ENCODE measurements at regions not wholly inside any gene's neighbourhood (a gene's known extent, or its start where the extent isn't known, plus 50 kb on each side); places are given as distances from the start of the nearest gene placed in this dataset.

- no peak overlapping the region for H2AFZ ChIP-seq (replicated peaks)
- H3K9me3 Mint-ChIP-seq: no peaks in the 10 kb centered on the region
- no peak overlapping the region for H3K4me3 ChIP-seq
- no peaks in the 10 kb centered on the region for H4K20me1 ChIP-seq (ENCODE audit: low read depth)
- H3K79me2 ChIP-seq (ENCODE audit: low read depth): no peaks in the 10 kb centered on the region
- H3K4me1 Mint-ChIP-seq: no peaks in the 10 kb centered on the region
- TF ChIP-seq, protein P1, sequence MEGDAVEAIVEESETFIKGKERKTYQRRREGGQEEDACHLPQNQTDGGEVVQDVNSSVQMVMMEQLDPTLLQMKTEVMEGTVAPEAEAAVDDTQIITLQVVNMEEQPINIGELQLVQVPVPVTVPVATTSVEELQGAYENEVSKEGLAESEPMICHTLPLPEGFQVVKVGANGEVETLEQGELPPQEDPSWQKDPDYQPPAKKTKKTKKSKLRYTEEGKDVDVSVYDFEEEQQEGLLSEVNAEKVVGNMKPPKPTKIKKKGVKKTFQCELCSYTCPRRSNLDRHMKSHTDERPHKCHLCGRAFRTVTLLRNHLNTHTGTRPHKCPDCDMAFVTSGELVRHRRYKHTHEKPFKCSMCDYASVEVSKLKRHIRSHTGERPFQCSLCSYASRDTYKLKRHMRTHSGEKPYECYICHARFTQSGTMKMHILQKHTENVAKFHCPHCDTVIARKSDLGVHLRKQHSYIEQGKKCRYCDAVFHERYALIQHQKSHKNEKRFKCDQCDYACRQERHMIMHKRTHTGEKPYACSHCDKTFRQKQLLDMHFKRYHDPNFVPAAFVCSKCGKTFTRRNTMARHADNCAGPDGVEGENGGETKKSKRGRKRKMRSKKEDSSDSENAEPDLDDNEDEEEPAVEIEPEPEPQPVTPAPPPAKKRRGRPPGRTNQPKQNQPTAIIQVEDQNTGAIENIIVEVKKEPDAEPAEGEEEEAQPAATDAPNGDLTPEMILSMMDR (IDR thresholded peaks at IDR 0.05): no peak
- TF ChIP-seq EZH2 (IDR thresholded peaks at IDR 0.05): no peak
- TF ChIP-seq EZH2phosphoT487 (IDR thresholded peaks at IDR 0.05): no peak
- peaks cover 1% of the 10 kb centered on the region for H3F3A ChIP-seq (ENCODE audit: low read depth)
- no peak overlapping the region for H3K27ac ChIP-seq
- no peak overlapping the region for H3K4me3 Mint-ChIP-seq
- no peak overlapping the region for H3K27ac Mint-ChIP-seq
- H3K27me3 ChIP-seq: no peaks in the 10 kb centered on the region
- no peak overlapping the region for H3K4me2 ChIP-seq
- H3K36me3 Mint-ChIP-seq: no peaks in the 10 kb centered on the region
- no peaks in the 10 kb centered on the region for H3K9me3 ChIP-seq (ENCODE audit: low read depth)
- no peak for DNase-seq (ENCODE audit: low spot score)
- peaks cover 6% of the 10 kb centered on the region for H3K4me1 ChIP-seq
- H3K36me3 ChIP-seq: no peaks in the 10 kb centered on the region
- no peak overlapping the region for H3K9ac ChIP-seq
- H3K27me3 Mint-ChIP-seq (ENCODE audit: insufficient read depth, low read depth): no peaks in the 10 kb centered on the region
Measured at GRCh38 chr19:30877661-30878113, 471.5 kb downstream of the TSHZ3 start.

GRCh38 chr19:30873691-30874090 lies 475.5 kb downstream of the TSHZ3 start:
- TF ChIP-seq EZH2 (IDR thresholded peaks at IDR 0.05): no peak
- TF ChIP-seq, protein P1 (IDR thresholded peaks at IDR 0.05): no peak
- TF ChIP-seq EZH2phosphoT487 (IDR thresholded peaks at IDR 0.05): no peak
- Histone ChIP-seq H3K79me2 (ENCODE audit: low read depth) (no peaks in the 10 kb centered on the region), H2AFZ (replicated peaks) (no peak overlapping the region), H4K20me1 (ENCODE audit: low read depth) (no peaks in the 10 kb centered on the region), H3K9me3 (ENCODE audit: low read depth) (no peaks in the 10 kb centered on the region), H3K36me3 (no peaks in the 10 kb centered on the region), H3K4me1 (no peaks in the 10 kb centered on the region), H3K27ac (no peak overlapping the region), H3K4me2 (no peak overlapping the region), H3K27me3 (no peaks in the 10 kb centered on the region), H3K9ac (no peak overlapping the region), H3K4me3 (no peak overlapping the region), H3F3A (ENCODE audit: low read depth) (no peaks in the 10 kb centered on the region)
- H3K36me3 Mint-ChIP-seq: no peaks in the 10 kb centered on the region
- no peaks in the 10 kb centered on the region for H3K27me3 Mint-ChIP-seq (ENCODE audit: insufficient read depth, low read depth)
- H3K4me3 Mint-ChIP-seq: no peak overlapping the region
- H3K27ac Mint-ChIP-seq: no peak overlapping the region
- no peaks in the 10 kb centered on the region for H3K4me1 Mint-ChIP-seq
- no peak for DNase-seq (ENCODE audit: low spot score)
- H3K9me3 Mint-ChIP-seq: no peaks in the 10 kb centered on the region

DNA sequence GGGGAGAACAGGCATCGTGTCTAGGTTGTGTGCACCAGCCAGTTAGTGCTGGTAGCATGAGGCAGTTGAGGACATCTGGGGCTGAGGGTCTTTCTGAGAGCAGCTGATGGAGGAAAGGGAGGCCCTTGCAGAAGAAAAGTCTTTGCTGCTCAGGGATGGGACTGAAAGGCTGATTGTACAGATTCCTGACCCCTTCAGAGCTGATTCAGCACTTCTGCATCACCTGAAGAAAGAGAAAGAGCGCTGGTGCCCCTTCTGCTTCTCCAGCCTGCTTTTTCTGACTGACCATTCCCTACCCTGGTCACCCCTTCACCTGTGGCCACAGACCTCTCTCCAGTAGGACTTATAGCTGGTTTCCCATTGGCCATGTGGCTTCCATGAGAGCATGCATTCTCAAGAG lies 476.2 kb downstream of the TSHZ3 start:
- DNase-seq (ENCODE audit: low spot score): no peak
- H3K4me2 ChIP-seq: no peak overlapping the region
- H3K4me1 Mint-ChIP-seq: no peaks in the 10 kb centered on the region
- H3K27ac Mint-ChIP-seq: no peak overlapping the region
- H3K9me3 ChIP-seq (ENCODE audit: low read depth): no peaks in the 10 kb centered on the region
- no peaks in the 10 kb centered on the region for H3K79me2 ChIP-seq (ENCODE audit: low read depth)
- H3K36me3 ChIP-seq: no peaks in the 10 kb centered on the region
- H3K4me3 Mint-ChIP-seq: no peak overlapping the region
- H3K4me3 ChIP-seq: no peak overlapping the region
- H3K27me3 ChIP-seq: no peaks in the 10 kb centered on the region
- H3K27me3 Mint-ChIP-seq (ENCODE audit: insufficient read depth, low read depth): no peaks in the 10 kb centered on the region
- H3K4me1 ChIP-seq: no peaks in the 10 kb centered on the region
- no peaks in the 10 kb centered on the region for H3K9me3 Mint-ChIP-seq
- no peak overlapping the region for H2AFZ ChIP-seq (replicated peaks)
- H3K36me3 Mint-ChIP-seq: no peaks in the 10 kb centered on the region
- H3K27ac ChIP-seq: no peak overlapping the region
- TF ChIP-seq EZH2 (IDR thresholded peaks at IDR 0.05): no peak
- no peak overlapping the region for H3K9ac ChIP-seq
- H4K20me1 ChIP-seq (ENCODE audit: low read depth): no peaks in the 10 kb centered on the region
- no peaks in the 10 kb centered on the region for H3F3A ChIP-seq (ENCODE audit: low read depth)

- Histone ChIP-seq H2AFZ (replicated peaks) (no peak overlapping the region), H3K4me2 (no peak overlapping the region), H3K9me3 (ENCODE audit: low read depth) (no peaks in the 10 kb centered on the region), H3K4me1 (no peaks in the 10 kb centered on the region), H4K20me1 (ENCODE audit: low read depth) (no peaks in the 10 kb centered on the region), H3K4me3 (no peak overlapping the region), H3K27ac (no peak overlapping the region), H3K27me3 (no peaks in the 10 kb centered on the region), H3K36me3 (no peaks in the 10 kb centered on the region), H3K79me2 (ENCODE audit: low read depth) (no peaks in the 10 kb centered on the region), H3K9ac (no peak overlapping the region), H3F3A (ENCODE audit: low read depth) (no peaks in the 10 kb centered on the region)
- Mint-ChIP-seq H3K36me3 (no peaks in the 10 kb centered on the region), H3K4me3 (no peak overlapping the region), H3K4me1 (no peaks in the 10 kb centered on the region), H3K9me3 (peaks cover 4% of the 10 kb centered on the region), H3K27me3 (ENCODE audit: insufficient read depth, low read depth) (no peaks in the 10 kb centered on the region), H3K27ac (no peak overlapping the region)
- TF ChIP-seq EZH2 (IDR thresholded peaks at IDR 0.05) (no peak), EZH2phosphoT487 (IDR thresholded peaks at IDR 0.05) (no peak)
- TF ChIP-seq, protein P1 (IDR thresholded peaks at IDR 0.05): no peak
- DNase-seq (ENCODE audit: low spot score): no peak
Measured at GRCh38 chr19:30871979-30872378, 477.3 kb downstream of the TSHZ3 start.

Data from neural progenitor cell (in vitro differentiated cells).